ENCODE measurements at regions not wholly inside any gene's neighbourhood (a gene's known extent, or its start where the extent isn't known, plus 50 kb on each side); places are given as distances from the start of the nearest gene placed in this dataset.
"Not testable (repeated sequence)": the region's sequence is repeated elsewhere in the genome, so short reads cannot be mapped to it uniquely, and the experiment has no call there.

DNA sequence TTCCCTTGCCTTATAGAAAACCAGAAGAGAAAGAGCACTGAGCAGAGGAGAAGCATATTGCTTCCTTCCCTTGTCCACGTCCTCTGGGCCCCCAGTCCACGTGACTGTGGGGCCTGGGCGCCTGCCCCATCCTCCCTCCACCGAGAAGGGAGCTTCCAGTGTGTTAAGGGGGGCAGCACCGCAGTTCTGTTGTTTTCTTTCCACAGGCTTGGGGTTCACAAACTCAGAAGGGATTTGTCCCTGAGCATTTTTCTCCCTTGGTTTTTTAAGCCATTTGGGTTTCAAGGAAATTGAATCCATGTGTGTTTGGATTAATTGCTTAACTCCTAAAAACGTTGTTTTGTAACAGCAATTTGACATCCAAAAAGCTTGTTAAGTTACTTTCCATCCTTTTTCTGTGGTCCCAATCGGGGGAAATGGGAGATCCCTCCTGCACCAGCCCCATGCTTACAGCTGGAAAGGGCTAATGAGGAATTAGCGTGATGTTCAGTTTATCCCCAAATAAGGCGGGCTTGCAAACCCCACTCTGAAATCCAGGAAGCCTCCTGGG lies 347.5 kb upstream of the TNRC6C start:
- DNase-seq: no peak

- DNase-seq: no peak
Measured at GRCh38 chr17:77611791-77612502, 346.6 kb upstream of the TNRC6C start.

GRCh38 chr17:77613218-77613617 lies 345.3 kb upstream of the TNRC6C start:
- no peak for DNase-seq

- no peak for DNase-seq
Measured at GRCh38 chr17:77613627-77614026, 344.9 kb upstream of the TNRC6C start.

GRCh38 chr17:77615703-77616253 lies 342.7 kb upstream of the TNRC6C start:
- no peak for DNase-seq

GRCh38 chr17:77616254-77616731 lies 342.2 kb upstream of the TNRC6C start:
- peak; percentile 15 for DNase-seq

DNA sequence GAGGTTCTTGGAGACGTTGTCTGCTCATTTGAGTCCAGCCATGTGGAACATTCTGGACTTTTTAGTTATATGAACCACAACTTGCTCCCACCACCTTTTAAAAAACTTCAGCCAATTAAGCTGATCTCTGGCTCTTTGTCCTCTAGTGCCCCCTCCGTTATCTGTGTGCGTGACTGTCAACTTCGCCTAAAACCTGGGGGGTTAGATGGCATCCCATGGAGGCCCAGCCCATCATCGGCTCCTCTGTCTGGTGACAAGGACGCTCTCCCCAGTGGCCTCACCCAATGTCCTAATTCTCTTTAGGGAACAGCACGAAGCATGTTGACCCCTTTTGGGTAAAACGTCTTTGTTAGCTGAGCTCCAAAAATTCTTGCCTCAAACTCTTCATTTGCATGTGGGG lies 341.0 kb upstream of the TNRC6C start:
- no peak for DNase-seq

GRCh38 chr17:77618173-77618572 lies 340.3 kb upstream of the TNRC6C start:
- DNase-seq: no peak

DNA sequence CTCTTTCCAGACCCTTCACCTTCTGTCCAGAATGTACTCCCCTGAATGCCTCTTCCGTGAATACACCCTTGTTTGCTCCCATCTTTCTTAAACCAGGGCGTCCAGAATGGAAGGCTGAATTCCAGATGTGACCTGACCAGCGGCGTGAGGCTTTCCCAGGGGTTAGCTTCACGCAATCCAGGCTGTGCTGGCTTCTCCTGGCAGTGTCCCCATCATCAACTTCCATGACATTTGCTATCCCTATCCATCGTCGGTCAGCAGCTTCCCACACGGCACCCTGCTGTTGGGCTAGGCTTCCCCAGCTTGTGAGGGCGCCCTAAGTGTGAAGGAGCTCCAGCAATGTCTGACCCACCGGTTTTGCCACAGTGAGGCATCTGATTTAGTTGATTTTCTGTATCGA lies 339.8 kb upstream of the TNRC6C start:
- DNase-seq: no peak

GRCh38 chr17:77619326-77619725 lies 339.2 kb upstream of the TNRC6C start:
- no peak for DNase-seq

GRCh38 chr17:77619851-77620250 lies 338.7 kb upstream of the TNRC6C start:
- no peak for DNase-seq

DNA sequence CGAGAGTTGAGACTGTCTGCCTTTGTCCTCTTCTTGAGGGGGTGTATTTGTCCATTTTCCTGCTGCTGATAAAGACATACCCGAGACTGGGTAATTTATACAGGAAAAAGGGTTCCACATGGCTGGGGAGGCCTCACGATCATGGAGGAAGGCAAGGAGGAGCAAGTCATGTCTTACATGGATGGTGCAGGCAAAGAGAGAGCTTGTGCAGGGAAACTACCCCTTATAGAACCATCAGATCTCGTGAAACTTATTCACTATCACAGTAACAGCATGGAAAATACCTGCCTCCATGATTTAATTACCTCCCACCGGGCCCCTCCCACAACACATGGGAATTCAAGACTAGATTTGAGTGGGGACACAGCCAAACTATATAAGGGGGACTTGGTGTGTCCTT lies 338.2 kb upstream of the TNRC6C start:
- DNase-seq: no peak

GRCh38 chr17:77622084-77622483 lies 336.4 kb upstream of the TNRC6C start:
- not testable (repeated sequence) for DNase-seq

DNA sequence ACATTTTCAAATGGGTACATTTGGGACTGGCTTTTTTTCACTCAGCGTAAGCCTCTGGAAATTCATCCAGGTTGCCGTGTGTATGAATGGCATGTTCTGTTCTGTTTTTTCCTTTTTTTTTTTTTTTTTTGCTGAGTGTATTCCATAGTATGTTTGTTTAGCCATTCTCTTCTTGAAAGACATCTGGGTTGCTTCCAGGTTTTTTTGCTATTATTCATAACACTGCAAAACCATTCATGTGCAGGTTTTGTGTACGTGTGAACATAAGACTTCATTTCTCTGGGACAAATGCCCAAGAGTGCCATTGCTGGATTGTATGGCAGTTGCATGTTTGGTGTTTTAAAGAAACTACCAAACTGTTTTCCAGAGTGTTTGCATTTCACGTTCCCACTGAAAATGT lies 335.9 kb upstream of the TNRC6C start:
- DNase-seq: no peak

- not testable (repeated sequence) for DNase-seq
Measured at GRCh38 chr17:77623321-77623720, 335.2 kb upstream of the TNRC6C start.

DNA sequence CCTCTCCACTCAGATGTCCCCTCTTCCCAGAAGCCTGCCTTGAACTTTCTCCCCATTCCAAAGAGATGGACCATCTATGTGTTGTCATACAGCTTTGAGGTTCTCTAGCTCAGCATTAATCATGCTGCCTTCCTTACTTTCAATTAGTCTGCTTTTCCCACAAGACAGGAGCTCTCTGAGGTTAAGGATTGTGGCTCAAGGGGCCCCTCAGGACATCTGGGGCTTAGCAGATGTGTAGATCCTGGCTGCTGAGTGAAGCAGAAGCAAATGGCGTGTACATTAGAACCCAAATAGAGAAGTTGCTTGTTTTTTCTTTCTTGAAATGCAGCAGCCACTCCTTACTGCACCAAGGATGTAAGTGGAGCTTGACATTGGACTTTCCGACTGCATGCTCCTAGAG lies 330.5 kb upstream of the TNRC6C start:
- DNase-seq: no peak

GRCh38 chr17:77629284-77629683 lies 329.2 kb upstream of the TNRC6C start:
- DNase-seq: not testable (repeated sequence)

DNA sequence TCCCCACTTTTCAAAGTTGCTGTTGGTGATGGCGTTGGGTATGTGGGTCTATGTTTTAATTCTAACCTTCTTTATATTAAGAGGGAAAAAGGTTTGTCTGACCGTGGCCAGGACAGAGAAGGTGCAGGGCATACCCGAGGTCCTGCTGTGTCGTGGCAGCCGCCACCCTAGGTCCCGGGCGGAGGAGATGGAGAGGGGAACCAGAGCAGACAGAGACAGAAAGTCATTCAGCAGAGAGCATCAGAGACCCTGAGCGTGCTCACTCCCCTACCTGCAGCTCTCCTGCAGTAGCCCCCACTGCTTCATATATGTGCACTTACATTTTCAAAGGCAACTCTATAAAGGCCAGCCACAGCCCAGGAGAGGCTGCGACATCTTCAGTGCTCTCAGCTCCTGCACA lies 327.2 kb upstream of the TNRC6C start:
- DNase-seq: no peak

- DNase-seq: no peak
Measured at GRCh38 chr17:77632619-77633018, 325.9 kb upstream of the TNRC6C start.

- peak; percentile 72 for DNase-seq
Measured at GRCh38 chr17:77634710-77635109, 323.8 kb upstream of the TNRC6C start.

GRCh38 chr17:77635176-77635575 lies 323.3 kb upstream of the TNRC6C start:
- DNase-seq: no peak

- not testable (repeated sequence) for DNase-seq
Measured at GRCh38 chr17:77635785-77636184, 322.7 kb upstream of the TNRC6C start.

DNA sequence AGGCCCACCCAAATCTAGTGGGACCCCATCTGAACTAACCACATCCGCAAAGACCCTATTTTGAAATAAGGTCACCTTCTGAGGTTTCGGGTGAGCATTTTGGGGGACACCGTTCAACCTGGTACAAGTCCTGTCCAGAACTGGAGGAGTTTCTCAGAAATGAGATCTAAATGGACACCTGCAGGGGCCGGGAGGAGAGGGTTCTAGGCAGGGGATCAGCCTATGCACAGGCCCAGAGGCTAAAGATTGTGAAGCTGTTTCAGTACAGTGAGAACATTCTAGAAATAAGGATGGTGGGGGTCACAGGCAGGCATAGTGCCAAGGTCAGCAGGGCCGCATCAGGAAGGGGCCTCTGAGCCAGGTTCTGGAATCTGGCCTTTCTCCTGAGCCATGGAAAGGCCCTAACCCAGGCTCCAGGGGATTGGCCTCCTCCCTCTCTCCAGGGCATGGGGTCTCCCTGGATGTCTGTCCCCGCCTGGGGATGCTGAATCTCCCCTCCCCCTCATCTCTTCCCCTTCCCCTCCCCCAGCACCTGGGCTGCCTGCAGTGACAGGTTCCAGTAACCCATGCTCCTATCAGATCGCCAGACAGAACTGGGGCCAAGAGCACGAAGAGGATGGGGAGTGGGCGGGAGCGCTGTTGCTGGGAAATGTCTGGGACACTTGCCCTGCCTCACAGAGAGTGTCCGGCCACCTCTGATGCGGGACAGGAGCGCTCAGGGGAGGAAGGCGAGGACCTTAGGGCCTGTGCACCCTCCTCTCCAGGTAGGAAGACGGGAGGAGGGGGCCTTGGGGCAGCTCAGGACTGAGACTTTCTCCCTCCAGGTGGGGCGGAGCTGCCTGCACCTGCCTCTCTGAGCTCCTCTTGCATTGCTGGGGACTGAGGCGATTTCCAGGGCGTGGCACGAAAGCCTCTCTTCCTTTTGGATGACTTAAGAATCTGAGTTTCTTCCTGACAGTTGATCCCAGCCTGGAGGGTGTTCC lies 321.4 kb upstream of the TNRC6C start:
- DNase-seq: no peak
